A549 (cell line): ENCODE measurements at regions not wholly inside any gene's neighbourhood (a gene's known extent, or its start where the extent isn't known, plus 50 kb on each side); places are given as distances from the start of the nearest gene placed in this dataset.

ENCODE experiments used
- BHLHE40 ChIP-seq: IDR thresholded peaks from 2 replicates; pipeline ENCODE4 v1.6.1; 2012; ENCODE audit warnings: low read depth, low read length, inconsistent platforms
- CBX8 ChIP-seq: fragments of 200-600 bp; sonication (generic); IDR thresholded peaks from 2 replicates; pipeline ENCODE4 v1.6.1; 2016
- EP300 ChIP-seq, 2 experiments: fragments of >200 bp; sonication (Bioruptor Twin); formaldehyde crosslinking; IDR thresholded peaks; 2 replicates in 1 of 2; 3 replicates in 1 of 2; pipeline ENCODE4 v1.6.1; 2016 to 2017
- GATA3 ChIP-seq: IDR thresholded peaks from 2 replicates; pipeline ENCODE4 v1.6.1; 2012; ENCODE audit warnings: borderline replicate concordance
- JUN ChIP-seq, 2 experiments: fragments of >200 bp; sonication (Bioruptor Twin); formaldehyde crosslinking; IDR thresholded peaks; 2 replicates in 1 of 2; 3 replicates in 1 of 2; pipeline ENCODE4 v1.6.1; 2016 to 2017
- JUNB ChIP-seq: fragments of >200 bp; sonication (Bioruptor Twin); formaldehyde crosslinking; IDR thresholded peaks from 2 replicates; pipeline ENCODE4 v1.6.1; 2016
- POLR2A ChIP-seq: IDR thresholded peaks from 2 replicates; pipeline ENCODE4 v1.6.1; 2012; ENCODE audit warnings: mild to moderate bottlenecking, low read length
- RARB ChIP-seq: fragments of 250-450 bp; sonication (Bioruptor Pico); IDR thresholded peaks from 2 replicates; pipeline ENCODE4 v1.8.0; 2021; ENCODE audit warnings: mild to moderate bottlenecking, moderate library complexity
- RCOR1 ChIP-seq: fragments of 150-350 bp; IDR thresholded peaks from 2 replicates; pipeline ENCODE4 v1.6.1; 2014; ENCODE audit warnings: antibody characterized with exemption, low read length, low read depth
- TF ChIP-seq, protein P1 (sequence below): fragments of >200 bp; sonication (Bioruptor Twin); formaldehyde crosslinking; IDR thresholded peaks from 3 replicates; pipeline ENCODE4 v1.5.1; 2016

DNA sequence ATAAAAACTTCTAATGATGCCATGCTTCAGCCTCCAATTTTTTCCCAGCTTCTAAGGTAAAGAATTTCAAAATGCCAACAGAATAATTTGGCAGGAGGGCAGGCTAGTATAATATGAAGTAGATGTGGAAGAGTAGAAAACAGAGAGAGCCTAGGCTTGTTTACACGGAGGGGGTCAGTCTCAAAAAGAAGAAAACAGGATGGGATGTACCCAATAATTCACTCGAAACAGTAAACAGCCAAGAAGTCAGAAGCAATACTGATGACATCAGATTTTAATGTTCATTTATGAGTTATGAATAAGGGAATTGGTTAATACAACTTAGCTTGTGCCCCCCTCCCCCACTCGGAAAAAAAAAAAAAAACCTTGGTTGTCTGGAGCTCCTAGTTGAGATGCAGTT, 422.5 kb downstream of the FOXO1 start:
- TF ChIP-seq RARB (CRISPR knock-in tag) (no peak), BHLHE40 (no peak), GATA3 (no peak), POLR2A (no peak), EP300 (IDR thresholded peaks at IDR 0.05) (no peak), RCOR1 (no peak), CBX8 (no peak), JUN (IDR thresholded peaks at IDR 0.05) (no peak), JUNB (no peak)
- TF ChIP-seq, protein P1, sequence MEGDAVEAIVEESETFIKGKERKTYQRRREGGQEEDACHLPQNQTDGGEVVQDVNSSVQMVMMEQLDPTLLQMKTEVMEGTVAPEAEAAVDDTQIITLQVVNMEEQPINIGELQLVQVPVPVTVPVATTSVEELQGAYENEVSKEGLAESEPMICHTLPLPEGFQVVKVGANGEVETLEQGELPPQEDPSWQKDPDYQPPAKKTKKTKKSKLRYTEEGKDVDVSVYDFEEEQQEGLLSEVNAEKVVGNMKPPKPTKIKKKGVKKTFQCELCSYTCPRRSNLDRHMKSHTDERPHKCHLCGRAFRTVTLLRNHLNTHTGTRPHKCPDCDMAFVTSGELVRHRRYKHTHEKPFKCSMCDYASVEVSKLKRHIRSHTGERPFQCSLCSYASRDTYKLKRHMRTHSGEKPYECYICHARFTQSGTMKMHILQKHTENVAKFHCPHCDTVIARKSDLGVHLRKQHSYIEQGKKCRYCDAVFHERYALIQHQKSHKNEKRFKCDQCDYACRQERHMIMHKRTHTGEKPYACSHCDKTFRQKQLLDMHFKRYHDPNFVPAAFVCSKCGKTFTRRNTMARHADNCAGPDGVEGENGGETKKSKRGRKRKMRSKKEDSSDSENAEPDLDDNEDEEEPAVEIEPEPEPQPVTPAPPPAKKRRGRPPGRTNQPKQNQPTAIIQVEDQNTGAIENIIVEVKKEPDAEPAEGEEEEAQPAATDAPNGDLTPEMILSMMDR, result no peak
